H1 (cell line): ENCODE measurements at regions not wholly inside any gene's neighbourhood (a gene's known extent, or its start where the extent isn't known, plus 50 kb on each side); places are given as distances from the start of the nearest gene placed in this dataset.

Experiments
- TAF7 ChIP-seq: optimal IDR thresholded peaks from 2 replicates; pipeline ENCODE3; 2011; ENCODE audit warnings: low read depth, mild to moderate bottlenecking, inconsistent platforms, low read length, moderate library complexity, borderline replicate concordance
- TEAD4 ChIP-seq: IDR thresholded peaks from 2 replicates; pipeline ENCODE4 v1.6.1; 2012; ENCODE audit warnings: low read depth, low read length, inconsistent platforms, mixed read lengths

DNA sequence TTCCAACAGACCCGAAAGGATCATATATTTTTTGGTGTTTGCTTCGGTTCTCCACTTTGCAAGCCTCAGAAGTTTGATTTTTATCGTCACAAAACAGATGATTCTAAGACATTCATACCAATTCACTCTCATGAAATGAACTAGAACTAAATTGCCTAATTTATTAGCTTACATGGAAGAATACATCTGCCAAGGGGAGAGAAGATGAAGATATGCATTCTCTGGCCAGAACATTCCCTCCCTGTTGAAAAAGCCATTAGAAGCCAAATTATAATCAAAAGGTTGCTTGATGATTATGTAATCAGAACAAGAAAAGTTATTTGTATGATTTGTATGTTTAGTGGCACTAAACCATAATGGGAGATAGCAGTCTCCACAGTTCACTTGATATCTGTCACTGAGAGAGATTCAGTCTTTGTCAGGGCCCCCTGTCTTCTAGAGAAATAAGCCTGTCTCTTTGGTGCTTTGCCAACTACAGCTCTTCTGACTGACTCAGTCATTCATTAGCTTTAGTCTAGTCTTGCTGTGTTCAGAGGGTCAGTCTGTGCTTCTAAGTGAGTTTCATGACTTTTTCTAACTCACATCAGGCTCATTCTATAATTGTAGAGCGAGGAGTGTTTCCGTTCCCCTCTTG is 95.3 kb upstream of the GNAI1 start (continued):
- TF ChIP-seq TAF7 (no peak), TEAD4 (no peak)
